HG02884 (cell line): ENCODE measurements at regions not wholly inside any gene's neighbourhood (a gene's known extent, or its start where the extent isn't known, plus 50 kb on each side); places are given as distances from the start of the nearest gene placed in this dataset.

ENCODE experiments used
- ATAC-seq: cut with Tn5 transposase; IDR thresholded peaks from one replicate; pipeline ENCODE4 v1.9.1; 2021; ENCODE audit warnings: mild to moderate bottlenecking, moderate library complexity; ENCODE audit not compliant: unreplicated experiment

DNA sequence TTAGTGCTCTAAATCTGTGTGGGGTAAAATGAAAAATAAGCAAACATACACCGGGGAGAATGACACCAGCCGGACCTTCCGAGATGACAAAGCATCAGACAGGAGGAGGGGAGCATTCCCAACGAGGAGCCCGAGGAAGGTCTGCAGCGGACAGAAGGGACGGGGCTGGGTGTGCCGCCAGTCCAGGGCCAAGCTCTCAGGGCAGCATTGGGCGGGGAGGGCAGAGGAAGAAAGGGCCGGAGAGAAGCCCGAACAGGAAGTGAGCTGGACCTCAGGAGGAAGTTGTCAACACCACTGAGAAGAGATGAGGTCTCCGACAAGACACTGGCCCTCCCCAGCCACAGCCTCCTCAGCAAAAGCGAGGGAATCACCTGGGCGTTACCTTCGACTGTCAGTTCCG lies 182.6 kb upstream of the RNF32 start:
- ATAC-seq = no peak

DNA sequence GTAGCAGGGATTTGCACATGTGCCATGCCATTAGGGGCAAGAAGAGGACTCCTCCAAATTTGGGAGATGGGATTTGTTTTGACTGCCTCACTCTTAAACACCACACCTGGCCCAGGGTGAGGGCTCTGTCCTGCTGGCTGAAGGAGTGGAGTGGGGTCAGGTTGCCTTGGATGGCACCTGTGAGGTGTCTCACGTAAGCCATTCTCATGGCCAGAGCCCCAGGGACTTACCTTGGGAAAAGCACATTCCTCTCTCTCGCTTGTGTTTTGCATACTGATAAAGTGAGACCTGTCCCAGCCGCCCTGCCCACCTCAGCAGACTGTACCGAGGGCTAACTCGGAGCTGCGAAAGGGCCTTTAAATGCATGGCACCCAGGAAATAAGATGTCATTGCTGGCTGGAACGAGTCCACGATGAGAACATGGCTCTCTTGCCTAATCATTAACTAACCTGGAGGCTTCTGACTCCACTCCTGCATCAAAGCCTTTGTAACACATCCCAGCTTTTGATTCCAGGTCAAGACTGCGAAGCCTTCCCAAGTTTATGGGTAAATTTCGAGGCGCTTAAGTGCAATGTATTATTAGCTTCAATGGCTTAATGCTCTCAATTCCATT lies 184.0 kb upstream of the RNF32 start:
- ATAC-seq = no peak

DNA sequence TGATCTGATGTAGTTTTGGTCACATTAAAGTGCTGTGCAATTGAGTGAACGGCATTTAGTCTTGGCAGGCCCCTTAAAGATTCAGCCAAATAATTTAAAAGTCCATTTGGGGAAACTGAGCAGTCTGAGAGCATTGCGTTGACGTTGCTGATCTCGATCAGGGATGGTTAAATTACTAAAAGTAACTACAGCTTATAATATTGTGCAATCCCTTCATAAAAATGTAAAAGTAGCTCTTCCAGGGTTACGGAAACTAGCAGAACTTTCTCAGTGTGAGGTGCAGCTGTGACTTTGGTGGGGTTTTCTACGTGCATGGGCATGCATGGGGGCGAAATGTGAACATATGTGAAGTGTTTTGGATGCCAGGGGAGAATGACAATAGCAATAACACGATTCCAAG lies 184.5 kb upstream of the RNF32 start:
- no peak for ATAC-seq

DNA sequence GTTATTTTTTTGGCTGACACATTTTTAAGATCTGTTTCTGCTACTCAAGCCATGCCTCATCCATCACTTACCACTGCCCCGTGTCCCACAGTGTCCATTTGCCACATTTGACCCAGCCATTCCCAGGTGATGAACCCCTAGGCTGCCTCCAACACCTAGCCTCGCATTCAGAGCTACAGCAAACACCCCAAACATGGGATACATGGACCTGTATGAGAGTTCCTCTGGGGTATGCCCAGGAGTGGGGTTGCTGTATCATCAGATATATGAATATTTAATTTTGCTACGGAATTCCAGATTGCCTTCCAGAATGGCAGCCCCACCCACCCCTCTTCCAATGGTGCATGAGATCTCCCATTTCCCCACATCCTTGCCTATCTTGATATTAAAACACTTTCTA lies 190.1 kb upstream of the RNF32 start:
- no peak for ATAC-seq

DNA sequence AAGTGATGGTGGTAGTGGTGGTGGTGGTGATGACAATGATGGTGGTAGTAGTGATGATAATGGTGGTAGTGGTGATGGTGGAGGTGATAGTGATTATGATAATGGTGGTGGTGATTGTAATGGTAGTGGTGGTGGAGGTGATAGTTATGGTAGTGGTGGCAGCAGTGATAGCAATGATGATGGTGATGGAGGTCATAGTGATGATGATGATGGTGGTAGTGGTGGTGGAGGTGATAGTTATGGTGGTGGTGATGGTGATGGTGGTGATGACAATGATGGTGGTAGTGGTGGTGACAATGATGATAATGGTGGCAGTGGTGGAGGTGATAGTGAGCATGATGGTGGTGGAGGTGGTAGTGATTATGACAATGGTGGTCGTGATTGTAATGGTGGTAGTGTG lies 191.7 kb upstream of the RNF32 start:
- no peak for ATAC-seq

DNA sequence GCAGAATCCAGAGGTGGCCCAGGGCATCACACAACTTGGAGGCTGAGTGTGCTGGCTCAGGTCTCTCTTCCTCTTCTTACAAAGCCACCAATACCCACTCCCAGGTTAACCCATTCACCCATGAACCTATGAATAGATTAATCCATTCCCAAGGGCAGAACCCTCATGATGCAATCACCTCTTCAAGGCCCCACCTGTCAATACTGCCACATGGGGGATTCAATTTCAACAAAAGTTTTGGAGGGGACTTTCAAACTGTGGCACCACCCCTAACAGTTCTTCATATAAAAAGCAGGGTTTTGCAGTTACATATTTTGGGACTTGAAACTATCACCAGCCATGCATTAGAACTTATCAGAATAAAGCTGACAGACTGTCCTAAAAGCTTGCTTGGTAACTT lies 193.6 kb upstream of the RNF32 start:
- no peak for ATAC-seq

DNA sequence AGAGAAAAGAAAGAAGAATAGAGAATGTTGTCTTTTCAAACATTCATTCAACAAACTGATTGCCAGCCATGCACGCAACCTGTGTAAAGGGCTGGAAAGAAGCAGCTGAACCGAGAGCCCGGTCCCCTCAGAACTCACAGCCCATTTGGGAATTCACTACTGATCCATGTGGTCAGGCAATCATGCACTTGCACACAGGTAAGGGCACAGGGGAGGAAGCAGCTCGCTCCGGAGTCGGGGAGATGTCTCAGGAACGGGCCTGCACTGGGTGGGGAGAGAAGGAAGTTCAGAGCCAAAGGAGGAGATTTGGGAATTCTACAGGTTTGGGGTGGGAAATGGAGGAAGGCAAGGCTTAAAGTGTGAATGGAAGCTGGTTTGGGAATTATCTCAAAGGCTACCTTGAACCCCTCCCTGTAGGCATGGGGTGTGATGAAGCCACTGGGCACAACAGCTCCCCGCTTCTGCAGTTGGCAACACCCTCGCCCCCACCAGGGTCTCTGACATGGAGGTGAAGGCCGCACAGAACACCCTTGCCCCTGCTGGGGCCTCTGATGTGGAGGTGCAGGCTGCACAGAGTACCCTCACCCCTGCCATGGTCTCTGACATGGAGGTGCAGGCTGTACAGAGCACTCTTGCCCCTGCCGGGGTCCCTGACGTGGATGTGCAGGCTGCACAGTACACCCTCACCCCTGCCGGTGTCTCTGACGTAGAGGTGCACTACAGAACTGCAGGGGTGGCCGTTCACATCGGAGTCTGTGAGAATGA lies 194.4 kb upstream of the RNF32 start:
- ATAC-seq = no peak

DNA sequence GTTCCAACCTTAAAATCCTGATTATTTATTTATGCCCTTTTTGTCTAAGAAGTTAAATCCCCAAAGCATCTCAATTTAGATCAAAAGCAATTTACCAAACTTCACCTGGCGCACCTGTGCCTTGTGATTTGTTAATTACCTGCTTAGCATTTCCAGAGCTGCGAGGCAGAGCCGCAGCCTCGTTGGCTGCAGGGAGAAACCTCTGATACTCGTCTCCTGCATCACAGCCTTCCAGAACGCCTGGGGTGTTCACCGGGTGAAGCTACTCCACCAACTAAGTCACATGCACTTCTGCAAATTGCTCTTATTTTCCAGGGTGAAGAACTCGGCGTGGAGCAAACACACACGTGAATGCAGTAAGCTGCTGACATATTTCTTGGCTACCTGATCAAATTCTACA lies 198.1 kb upstream of the RNF32 start:
- no peak for ATAC-seq

DNA sequence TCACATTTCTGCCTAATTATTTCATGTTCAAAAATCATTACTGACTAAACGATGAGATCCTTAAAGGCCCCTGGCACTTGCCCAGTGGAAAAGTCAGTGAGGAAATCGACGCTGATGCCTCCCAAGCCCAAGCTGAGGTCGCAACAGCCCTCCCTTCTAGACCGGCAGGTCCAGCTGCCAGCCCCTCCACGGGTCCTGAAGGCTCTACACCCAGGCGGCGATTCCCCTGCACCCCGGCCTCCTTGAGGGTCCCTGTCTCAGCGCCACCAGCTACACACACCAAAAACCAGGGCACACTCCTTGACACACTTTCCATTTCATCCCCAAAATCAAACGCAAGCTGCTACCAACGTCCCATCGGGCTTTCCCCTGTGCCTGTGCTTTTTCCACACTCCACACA lies 200.1 kb upstream of the RNF32 start:
- no peak for ATAC-seq

DNA sequence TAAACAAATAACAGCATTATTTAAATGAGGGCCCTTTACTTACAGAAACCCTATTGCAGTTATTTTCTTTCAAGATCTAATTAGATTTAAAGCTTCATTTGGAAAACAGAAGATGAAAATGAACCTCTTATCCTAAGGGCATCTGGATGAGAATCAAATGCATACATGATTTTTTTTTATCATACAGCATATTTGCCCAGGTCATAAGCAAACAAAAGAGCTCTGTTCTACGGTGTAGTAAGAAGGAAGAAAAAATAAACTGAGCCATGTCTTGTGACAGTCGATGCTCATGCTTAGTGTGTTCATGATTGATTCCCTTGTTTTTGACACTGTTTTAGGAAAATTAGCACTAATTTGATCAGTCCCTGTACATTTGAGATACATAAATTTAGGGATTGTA lies 202.6 kb upstream of the RNF32 start:
- ATAC-seq = no peak

DNA sequence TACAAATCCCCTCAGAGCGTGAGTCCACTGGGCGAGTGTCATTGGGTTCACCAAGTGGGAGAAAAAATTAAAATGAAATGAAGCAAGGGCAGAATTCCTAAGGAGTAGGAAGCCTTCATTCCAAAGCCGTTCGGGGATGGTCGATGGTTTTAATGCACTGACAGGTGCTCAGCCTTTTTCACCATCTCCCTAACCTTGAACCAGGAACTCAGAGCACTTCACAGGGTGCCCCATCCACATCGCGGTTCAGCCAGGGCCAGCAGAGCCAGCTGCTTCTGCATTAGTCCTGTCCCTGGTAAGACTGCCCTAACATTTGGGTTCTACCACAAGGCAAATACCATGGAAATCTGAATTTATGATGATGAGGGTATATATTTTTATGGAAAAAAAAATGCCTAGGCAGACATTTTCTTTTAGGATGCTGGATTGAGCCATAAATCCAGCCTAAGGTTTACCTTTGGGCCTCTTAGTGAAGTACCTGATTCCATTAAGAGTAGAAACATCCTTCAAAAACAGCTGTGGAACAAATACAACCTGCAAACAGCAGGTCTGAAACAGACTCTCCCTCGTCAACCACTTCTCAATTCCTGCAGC lies 203.5 kb upstream of the RNF32 start:
- ATAC-seq = no peak

DNA sequence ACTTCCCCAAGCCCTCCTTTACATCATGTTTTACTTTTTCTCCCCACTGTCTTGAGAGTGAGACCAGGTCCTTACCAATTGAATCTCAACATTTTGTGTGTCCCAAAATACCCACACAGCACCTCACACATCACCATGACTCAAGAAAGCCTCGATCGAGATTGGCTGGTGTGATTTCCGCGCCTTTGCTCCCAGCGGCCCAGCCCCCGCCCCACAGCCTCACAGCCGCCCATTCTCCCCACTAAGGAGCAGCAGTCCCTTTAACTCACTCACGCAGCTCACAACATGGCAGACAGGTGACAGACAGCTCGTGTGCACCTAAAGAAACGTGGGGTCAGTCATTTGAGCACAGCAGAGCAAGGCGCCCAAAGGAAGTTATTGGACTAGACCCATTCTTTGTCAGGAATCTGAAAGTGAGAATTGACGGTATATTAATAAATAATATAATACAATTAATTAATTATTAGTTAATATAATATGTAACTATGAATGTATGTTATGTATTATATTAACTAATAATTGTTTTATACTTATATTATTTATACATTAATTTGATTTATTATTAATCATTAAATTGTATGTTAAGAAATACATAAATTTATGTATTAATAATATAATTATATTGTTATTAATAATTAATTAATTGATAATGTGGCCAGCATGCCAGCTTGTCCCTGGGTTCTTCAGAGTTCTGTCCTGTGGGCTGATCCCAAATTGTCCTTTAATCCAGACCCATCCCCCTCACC lies 204.9 kb upstream of the RNF32 start:
- no peak for ATAC-seq

DNA sequence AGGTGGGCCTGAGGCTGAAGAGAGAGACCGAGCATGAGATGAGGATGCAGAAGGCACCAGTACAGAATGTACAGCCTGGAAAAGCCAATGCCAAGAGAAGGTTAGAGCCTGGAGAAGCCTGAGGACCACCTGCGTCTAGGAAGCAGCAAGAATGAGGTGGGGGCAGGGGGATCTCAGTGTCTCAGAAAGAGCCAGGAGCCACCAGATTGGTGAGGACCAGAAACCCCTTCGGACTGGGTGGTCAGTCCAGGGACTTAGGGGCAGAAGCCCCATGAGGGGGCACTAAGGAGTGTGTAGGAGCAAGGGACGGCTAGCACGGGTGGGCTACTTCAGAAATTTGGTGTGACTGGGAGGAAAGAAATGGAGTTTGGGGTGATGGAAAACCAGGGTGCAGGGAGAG lies 205.9 kb upstream of the RNF32 start:
- no peak for ATAC-seq

DNA sequence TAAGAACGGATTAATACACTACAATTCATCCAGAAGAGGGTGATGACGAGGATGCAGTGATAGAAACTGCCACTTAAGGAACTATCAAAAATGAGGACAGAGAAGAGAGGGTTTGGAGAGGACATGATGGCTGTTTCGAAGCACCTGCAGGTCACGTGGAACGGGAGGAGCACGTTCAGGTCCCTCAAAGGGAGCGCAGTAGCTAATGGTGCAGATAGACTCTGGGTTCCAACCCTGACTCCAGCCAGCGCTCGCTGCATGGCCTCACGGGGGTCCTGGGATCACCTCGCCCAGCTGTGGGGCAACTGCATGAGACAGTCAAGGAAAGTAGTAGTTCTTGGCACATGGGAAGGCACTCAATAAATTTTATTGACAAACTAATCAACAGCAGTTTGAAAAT lies 208.6 kb upstream of the RNF32 start:
- ATAC-seq = no peak

DNA sequence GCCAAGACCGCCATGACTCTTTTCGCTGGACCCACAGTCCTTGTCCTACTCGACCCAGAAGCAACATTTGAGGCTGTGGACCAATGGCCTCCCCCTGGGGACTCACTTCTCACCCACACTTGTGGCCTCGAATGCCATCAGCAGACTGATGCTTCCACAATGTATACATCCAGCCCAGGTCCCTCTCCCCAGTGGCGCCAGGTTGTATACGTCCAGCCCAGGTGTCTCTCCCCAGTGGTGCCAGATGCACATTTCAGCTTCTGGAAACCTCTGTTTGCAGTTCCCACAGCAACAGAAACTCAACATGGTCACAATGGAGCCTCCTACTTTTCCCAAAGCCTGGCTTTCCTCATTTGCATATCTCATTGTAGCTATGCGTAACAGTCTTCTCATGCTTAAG lies 210.5 kb upstream of the RNF32 start:
- ATAC-seq = no peak

DNA sequence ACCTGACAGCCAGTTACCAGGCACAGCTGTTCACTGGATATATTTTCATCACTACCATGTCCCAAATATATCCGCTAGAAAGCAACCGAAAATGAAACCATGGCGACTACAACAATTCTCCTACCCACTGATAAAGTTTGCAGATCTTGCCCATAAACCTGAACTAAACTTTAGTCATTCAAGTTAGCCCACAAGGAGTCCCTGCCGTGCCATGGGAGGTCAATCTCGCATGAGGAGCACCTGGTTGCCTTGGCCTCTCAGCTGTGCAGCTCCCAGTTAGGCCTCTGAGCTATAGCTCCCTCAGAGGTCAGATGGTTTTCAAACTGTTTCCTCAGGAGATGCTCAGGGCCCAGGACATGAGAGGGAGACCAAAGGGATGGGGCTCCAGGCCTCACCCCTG lies 211.1 kb upstream of the RNF32 start:
- no peak for ATAC-seq

DNA sequence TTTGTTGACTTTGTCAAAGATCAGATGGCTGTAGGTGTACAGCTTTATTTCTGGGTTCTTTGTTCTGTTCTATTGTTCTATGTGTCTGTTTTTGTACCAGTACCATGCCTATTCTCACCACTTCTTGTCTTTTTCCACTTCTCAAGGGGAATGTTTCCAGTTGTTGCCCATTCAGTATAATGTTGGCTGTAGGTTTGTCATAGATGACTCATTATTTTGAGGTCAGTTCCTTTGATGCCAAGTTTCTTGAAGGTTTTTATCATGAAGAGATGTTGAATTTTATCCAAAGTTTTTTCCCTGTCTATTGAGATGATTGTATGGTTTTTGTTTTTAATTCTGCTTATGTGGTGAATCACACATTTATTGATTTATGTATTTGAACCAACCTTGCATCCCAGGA lies 216.7 kb upstream of the RNF32 start:
- no peak for ATAC-seq

DNA sequence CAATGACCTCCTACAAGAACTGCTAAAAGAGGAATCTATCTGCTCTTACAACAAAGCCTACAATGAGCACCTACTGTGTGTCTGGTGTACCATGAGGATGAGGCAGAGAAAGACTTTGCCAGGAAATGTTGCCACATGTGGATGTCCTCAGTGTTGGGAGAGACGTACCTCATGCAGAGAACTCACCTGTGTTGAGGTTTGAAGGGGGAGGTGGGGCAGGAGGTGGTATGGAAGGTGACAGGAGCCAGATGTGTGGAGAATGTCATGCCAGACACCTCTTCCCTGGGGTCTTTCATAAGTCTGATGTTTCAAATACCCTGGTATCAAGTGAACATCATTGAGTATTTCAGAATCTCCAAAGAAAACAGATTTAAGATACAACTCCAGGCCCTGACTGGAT lies 220.1 kb upstream of the RNF32 start:
- ATAC-seq = no peak

DNA sequence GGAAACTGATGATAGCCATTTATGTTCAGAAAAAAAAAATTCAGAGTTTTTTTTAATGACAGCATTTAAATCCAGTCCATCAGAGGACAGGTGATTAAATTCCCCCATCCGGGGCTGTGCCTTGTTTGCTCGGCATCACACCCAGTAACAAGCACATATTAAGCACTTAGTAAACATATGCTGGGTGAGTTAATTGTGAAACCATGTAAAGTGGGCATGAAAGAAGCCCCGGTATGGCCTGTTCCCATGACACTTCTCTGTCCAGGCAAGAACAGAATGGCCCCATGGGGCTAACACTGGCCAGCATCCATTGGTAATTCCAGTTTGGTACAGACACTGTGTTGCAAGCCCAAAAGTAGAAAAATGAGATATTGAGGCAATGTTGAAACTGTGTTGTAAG lies 220.8 kb upstream of the RNF32 start:
- no peak for ATAC-seq

DNA sequence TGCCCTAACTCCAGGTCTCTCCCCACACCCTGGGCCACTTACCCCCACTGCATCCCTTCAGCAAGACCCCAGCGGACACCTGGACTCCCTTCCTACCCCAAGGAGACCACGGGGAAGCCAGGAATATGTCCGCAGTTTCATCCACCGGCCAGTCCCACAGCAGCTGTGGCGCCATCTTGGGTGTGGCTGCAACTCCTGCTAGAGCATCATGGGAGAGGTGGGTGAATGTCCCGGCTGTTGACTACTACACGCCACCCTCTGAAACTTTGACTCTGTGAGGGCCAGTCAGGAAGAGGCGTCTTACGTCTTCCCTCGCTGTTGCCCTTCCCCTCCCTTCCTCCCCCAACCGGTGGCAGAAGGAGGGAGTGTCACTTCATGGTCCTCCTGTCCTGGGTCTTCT lies 238.3 kb upstream of the RNF32 start:
- ATAC-seq = no peak

DNA sequence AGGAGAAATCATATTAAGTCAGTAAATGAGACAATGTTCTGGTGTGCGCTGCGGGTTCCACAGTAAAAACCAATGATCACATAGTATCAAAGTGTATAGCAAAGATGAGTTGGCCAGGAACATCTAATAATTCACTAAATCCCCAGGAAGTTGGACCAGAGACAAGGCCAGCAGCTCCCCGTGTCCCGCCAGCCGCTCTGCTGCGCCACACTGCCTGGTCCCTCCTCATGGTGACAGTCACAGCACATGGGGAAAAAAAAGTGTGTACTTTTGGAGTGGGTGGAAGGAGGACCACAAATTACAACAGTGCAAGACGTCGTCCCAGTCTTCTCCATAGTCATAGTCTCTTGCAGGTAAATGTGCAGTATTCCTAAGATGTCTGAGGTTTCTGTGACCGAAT lies 239.0 kb upstream of the RNF32 start:
- no peak for ATAC-seq

DNA sequence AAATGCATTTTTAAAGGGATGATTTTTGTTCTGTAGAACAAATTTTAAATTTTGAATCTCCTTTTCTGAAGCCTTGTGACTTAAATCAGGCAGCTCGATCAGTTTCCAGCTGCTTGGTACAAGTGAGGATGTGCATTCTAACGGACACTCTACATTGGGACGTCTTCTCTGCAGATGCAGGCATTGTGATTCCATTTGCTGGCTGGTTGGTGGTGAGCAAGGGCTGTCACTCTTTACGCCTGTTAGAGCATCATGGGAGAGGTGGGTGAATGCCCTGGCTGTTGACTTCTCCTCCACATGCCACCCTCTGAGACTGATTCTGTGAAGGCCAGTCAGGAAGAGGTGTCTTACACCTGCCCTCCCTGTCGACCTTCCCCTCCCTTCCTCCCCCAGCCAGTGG lies 240.5 kb upstream of the RNF32 start:
- ATAC-seq = no peak
